ENCODE measurements at regions not wholly inside any gene's neighbourhood (a gene's known extent, or its start where the extent isn't known, plus 50 kb on each side); places are given as distances from the start of the nearest gene placed in this dataset.

DNA sequence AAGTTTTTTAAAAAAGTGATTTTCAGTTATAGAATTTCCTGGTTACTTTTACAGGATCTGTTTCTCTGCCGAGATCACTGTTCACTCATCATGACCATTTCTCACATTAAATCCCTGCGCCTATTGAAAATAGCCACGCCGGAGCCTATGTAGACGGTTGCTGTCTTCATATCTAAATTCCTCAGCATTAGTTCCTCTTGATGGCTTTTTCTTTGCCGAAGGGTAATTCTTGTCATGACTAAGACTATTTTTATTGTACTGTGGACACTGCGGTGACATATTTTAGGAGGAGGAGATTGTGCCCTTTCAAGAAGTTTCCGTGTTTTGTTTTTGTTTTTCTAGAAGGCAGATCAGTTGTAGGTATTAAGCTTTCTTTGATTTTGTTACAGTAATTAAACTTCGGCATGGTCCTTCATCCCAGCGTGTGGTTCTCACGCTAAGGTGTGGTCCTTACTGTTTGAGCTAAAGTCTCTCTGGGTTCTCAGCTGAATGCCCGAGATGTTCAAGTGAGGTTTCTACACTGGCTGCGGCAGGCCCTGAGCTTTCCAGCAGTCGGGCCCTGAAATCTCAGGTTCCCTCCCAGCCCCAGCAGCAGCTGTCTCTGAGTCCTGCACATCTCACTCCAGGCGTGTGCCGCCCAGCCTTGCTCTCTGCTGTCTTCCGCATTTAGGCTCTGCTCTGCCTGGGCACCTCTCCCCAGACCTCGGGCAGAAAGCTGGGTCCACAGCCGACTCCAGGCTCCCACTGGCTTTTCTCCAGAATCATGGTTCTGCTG lies 1110.5 kb downstream of the TBC1D22A start:
- TF ChIP-seq RARB (CRISPR knock-in tag; IDR thresholded peaks at IDR 0.05) (no peak), OSR1 (CRISPR knock-in tag; IDR thresholded peaks at IDR 0.05) (no peak), ESRRG (CRISPR knock-in tag; IDR thresholded peaks at IDR 0.05) (no peak), TCF4 (CRISPR knock-in tag; IDR thresholded peaks at IDR 0.05; ENCODE audit: borderline replicate concordance) (no peak), PPARA (CRISPR knock-in tag; IDR thresholded peaks at IDR 0.05; ENCODE audit: borderline replicate concordance) (no peak), ZFP3 (CRISPR knock-in tag; IDR thresholded peaks at IDR 0.05) (no peak), ZNF565 (CRISPR knock-in tag; conservative IDR thresholded peaks at IDR 0.05; ENCODE audit: low read depth) (no peak), SNAI2 (CRISPR knock-in tag; IDR thresholded peaks at IDR 0.05) (no peak), GLIS3 (CRISPR knock-in tag; IDR thresholded peaks at IDR 0.05) (no peak), ZFP30 (CRISPR knock-in tag; IDR thresholded peaks at IDR 0.05) (no peak), ZNF70 (CRISPR knock-in tag; IDR thresholded peaks at IDR 0.05) (no peak)
- TF ChIP-seq, protein P1, sequence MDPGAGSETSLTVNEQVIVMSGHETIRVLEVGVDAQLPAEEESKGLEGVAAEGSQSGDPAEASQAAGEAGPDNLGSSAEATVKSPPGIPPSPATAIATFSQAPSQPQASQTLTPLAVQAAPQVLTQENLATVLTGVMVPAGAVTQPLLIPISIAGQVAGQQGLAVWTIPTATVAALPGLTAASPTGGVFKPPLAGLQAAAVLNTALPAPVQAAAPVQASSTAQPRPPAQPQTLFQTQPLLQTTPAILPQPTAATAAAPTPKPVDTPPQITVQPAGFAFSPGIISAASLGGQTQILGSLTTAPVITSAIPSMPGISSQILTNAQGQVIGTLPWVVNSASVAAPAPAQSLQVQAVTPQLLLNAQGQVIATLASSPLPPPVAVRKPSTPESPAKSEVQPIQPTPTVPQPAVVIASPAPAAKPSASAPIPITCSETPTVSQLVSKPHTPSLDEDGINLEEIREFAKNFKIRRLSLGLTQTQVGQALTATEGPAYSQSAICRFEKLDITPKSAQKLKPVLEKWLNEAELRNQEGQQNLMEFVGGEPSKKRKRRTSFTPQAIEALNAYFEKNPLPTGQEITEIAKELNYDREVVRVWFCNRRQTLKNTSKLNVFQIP (CRISPR knock-in tag; IDR thresholded peaks at IDR 0.05; ENCODE audit: borderline replicate concordance, low read depth) = no peak
- TF ChIP-seq, protein P2, sequence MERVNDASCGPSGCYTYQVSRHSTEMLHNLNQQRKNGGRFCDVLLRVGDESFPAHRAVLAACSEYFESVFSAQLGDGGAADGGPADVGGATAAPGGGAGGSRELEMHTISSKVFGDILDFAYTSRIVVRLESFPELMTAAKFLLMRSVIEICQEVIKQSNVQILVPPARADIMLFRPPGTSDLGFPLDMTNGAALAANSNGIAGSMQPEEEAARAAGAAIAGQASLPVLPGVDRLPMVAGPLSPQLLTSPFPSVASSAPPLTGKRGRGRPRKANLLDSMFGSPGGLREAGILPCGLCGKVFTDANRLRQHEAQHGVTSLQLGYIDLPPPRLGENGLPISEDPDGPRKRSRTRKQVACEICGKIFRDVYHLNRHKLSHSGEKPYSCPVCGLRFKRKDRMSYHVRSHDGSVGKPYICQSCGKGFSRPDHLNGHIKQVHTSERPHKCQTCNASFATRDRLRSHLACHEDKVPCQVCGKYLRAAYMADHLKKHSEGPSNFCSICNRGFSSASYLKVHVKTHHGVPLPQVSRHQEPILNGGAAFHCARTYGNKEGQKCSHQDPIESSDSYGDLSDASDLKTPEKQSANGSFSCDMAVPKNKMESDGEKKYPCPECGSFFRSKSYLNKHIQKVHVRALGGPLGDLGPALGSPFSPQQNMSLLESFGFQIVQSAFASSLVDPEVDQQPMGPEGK (CRISPR knock-in tag; IDR thresholded peaks at IDR 0.05; ENCODE audit: borderline replicate concordance) = no peak
- TF ChIP-seq, protein P3, sequence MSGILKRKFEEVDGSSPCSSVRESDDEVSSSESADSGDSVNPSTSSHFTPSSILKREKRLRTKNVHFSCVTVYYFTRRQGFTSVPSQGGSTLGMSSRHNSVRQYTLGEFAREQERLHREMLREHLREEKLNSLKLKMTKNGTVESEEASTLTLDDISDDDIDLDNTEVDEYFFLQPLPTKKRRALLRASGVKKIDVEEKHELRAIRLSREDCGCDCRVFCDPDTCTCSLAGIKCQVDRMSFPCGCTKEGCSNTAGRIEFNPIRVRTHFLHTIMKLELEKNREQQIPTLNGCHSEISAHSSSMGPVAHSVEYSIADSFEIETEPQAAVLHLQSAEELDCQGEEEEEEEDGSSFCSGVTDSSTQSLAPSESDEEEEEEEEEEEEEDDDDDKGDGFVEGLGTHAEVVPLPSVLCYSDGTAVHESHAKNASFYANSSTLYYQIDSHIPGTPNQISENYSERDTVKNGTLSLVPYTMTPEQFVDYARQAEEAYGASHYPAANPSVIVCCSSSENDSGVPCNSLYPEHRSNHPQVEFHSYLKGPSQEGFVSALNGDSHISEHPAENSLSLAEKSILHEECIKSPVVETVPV (CRISPR knock-in tag; IDR thresholded peaks at IDR 0.05) = no peak

Data from SK-N-SH treated with all-trans-retinoic acid at 6 μM for 48 hours (cell line).